Stimulated activated CD4-positive, alpha-beta T cell treated with anti-CD3 and anti-CD28 coated beads, Interleukin-4, amount 100 ng/mL, for 4 hours (primary cell): ENCODE measurements at regions not wholly inside any gene's neighbourhood (a gene's known extent, or its start where the extent isn't known, plus 50 kb on each side); places are given as distances from the start of the nearest gene placed in this dataset.

ENCODE experiments used
- DNase-seq, 2 experiments: peaks; one replicate each; pipeline ENCODE4 v3.0.0-alpha.2; 2020

DNA sequence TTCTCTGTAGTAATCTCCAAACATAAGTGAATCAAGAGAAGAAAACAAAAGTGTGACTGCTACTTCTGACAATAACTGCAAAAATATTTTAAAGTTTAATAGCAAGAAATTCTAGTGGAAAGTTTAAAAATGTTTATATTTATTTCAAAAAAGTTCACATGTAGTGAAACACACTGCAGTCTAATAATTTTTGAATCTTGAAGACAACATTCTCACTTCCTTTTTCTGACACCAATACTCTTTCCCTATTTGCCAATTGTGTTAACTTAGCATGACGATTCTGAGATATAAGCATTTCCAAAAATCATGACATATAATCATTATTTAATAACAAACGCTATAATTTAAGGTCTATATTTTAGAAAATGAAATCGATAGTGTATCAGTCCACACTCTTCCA, 429.1 kb upstream of the PKDCC start:
- no peak for DNase-seq

DNA sequence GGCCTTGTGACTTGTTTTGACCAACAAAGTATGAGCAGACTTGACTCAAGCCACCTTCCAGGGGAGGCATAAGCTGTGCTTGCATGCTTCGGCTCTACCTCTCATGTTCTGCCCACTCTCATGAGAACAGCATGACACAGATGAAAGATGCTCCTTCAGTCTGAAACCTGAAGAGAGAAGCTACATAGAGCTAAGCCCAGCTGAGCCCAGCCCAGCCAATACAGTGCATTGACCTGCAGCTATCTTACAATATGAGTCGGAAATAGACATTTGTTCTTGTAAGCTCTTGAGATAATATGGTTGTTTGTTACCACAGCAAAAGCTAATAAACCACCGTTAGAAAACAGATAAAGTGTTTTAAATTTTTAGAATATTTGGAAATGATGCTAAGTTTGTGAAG, 426.7 kb upstream of the PKDCC start:
- DNase-seq: no peak

DNA sequence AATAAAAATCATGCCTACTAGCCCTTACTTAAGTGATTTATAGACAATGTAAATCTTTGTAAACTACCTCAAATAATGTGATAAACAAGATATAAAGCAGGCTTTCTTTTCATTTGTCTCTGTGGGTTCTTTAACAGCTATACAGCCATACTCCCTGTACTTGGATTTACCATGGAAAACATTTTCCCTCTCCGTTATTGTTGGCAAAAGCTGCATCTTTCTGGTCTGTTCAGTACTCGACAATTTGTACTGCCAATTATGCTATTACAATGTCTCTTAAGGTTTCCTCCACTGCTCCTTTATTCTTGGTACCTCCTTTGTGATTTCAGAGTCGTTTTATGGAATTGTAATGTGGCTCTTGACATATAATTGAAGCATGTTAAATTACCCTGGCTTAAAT, 426.3 kb upstream of the PKDCC start:
- no peak for DNase-seq

DNA sequence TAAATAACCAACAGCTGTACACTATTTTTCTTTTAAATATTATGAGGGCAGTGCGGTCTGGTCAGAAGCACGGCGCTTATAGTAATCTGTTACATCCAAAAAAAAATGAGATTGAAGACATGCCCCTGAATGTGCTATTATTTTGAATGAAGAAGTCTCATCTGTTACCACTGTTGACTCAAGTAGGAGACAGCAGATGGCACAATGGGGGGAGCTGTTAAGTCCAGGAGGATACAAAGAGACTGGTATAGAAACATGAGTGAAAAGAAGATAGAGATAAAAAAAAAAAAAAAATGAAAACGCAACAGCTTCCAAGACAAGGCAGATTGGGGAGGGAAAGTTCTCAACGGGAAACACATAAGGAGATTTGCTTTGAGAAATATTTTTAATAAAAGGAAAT, 425.5 kb upstream of the PKDCC start:
- DNase-seq: no peak

DNA sequence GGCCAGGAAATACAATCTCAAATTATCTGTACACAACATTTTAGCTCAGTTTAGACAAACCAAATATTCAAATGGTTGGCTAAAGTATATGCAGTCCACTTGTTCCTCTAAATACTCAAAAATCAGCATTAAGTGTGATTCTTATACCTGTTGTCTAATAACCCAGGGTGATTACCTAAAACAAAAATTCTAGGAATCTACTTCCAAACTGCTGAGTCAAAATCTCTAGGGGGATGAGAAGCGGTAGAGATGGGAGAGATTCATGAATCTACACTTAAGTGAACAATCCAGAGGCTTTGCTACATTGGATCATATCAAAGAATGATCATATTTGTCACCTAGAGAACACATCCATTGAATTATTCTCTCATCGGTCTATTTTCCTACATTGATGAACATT, 420.9 kb upstream of the PKDCC start:
- no peak for DNase-seq

DNA sequence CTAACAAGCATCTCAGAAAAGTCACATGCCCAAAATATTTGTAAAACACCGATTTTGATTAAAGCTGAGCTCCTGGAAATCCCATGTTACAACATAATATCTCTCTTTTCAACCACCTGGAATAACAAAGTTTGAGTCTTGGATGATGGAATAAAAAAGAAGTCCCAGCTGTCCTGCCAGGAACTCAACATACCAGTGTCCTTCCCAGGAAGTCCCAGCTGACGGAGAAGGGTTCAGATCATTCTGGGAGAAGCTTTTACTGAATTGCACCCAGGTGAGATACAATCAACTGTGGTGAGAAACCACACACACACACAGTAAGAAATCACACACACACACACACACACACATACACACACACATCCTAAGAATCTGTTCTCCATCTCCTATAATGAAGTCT, 413.1 kb upstream of the PKDCC start:
- no peak for DNase-seq

DNA sequence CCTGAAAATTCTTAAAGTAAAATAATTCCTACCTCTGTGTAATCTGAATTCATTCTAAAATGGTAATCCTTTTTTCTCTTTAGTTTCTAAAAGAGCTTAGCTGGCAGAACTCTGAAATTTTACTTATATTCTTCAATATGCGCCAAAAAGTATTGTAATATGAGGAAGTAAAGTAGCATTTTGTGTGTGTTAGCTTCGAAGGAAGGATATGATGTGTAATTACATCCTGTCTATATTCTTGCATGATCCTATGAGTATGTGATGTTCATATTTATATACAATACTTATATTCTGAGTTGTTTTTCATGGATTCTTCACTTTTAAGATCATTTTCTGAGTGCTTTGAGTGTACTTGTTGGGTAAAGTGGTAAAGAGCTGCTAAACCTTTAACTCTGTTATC, 402.9 kb upstream of the PKDCC start:
- no peak for DNase-seq

DNA sequence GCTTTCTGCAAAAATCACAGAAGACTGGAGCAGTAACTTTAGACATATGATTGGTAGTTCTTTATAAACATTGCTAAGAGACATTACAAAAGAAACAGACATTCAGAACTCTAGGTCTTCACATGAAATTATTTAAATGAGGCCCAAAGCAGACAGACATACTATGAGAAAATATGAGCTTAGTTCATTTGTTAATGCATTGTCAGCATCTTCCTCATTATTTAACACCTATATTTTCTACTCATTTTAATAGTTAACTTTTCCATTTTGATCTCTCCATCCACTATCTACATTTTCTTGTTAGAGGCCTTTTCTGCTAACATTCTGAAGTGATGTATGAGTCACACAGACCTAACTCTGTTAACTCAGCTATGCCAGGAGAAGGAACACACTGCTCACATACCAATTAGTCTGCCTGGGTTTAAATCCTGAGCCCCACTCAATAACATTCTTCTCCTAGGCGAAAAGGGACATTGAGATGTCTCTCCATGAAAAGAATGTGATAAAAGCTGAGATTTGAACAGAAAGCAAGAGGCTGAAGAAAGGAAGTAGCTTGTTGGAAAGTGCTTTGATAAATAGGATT, 400.3 kb upstream of the PKDCC start:
- no peak for DNase-seq

DNA sequence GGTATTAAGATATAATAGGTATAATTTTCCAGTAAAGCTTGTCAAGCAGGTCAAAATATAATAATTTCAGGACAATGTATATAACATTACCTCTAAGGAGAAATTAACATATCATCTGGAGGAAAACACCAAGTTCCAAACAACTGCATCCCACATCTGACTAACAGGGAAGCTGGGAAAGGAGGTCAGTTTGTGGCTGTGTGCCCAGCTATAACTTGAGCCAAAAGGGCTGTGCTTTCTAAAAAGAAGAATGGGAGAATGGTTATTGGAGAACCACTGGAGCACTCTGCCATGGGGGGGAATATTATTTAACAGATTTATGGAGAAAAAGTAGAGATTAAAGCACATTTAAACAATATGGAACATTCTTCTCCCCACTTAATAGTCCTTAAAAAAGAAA, 390.6 kb upstream of the PKDCC start:
- no peak for DNase-seq

DNA sequence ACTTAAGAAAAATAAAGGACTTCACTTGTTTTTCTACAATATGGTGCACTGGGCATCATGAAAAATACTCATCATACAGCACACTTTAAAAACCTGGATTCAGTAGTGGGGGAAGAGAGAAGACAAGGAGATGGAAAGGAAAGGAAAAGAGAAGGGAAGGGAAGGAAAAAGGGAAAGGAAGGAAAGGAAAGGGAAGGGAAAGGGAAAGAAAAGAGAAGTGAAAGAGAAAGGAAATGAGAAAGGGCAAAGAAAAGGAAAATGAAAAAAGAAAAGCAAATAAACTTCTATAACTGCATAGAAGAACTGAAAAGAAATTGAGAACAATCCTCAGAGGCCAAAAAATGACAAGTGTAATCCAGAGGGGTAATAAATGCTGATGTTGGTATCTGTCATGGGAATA, 388.1 kb upstream of the PKDCC start:
- DNase-seq: no peak

DNA sequence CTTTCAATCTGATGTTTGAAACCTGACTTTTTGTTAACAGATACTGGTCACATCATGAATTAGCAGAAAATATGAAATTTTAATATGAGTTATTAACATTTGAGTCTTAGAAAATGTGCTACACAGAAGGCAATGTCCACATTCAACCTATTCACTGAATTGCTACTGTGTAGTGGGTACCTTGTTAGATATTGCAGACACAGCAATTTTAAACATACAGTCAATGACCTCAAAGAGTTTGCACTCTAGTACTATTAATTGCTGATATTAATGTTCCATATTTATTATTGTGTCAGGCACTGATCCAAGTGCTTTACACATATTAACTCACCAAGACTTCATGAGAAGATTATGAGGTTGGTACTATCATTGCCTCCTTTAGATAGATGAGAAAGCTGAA, 385.4 kb upstream of the PKDCC start:
- no peak for DNase-seq

DNA sequence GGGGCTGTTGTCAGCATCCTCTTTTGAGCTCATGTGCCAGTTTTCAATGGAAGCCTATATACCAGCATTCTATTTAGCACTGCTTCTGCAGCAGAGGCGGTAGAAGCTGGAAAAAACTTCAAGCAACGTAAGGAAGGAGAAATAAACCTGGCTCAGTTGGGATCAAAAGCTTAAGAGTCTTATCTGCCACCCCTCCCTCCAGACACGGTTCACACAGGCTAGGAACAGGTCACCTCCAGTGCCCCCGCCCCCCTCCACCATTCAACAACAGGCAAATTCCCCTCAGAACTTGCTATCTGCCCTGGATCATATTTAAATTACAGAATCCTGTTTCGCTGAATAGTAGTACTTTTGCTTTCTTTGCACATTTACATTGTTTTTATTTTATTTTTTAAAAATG, 384.8 kb upstream of the PKDCC start:
- no peak for DNase-seq

DNA sequence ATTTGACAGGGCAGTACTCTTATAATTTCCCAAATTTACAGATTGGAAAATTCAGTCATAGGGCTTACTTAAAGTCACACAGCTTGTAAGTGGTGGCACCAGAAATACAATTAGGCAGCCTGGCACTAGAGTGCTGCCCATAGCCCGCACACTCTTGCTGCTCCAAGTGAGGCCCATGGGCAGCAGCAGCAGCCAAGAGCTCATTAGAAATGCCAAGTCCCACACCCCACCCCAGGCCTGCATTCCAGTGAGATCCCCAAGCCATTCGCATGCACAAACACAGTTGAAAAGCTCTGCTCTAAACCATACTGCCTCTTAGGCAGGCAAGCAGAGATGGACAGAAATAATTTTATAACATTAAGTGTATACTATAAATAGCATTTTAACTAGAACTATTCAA, 379.3 kb upstream of the PKDCC start:
- no peak for DNase-seq

DNA sequence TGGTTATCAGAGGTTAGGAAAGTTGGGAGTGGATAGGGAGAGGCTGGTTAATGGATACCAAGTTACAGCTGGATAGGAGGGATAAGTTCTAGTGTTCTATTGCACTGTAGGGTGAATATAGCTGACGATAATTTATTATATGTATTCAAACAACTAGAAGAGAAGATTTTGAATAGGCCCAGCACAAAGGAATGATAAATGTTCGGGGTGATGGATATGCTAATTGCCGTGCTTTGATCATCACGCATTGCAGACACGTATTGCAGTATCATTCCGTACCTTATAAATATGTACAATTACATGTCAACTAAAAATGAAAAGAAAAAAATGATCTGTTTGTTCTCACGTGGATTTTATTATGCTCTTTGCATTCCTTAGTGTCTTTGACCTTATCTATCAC, 369.2 kb upstream of the PKDCC start:
- DNase-seq: no peak

DNA sequence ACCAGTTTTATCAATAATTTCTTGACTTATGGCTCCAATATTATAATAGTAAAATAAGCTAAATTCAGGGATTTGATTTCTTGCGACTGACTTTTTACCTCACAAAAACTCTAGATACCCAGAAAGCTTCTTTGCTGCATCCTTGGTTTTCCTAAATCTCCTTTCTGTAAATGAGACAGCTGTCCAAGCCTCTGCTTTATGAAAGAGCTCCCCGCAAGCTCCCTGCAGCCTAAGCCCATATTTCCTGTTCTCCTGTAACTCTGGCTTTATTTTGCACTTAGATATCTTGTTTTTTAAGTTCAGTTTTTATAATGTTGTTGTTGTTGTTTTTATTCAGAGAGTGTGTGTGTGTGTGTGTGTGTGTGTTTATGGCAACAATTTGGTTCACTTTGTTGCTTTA, 361.7 kb upstream of the PKDCC start:
- DNase-seq: no peak

DNA sequence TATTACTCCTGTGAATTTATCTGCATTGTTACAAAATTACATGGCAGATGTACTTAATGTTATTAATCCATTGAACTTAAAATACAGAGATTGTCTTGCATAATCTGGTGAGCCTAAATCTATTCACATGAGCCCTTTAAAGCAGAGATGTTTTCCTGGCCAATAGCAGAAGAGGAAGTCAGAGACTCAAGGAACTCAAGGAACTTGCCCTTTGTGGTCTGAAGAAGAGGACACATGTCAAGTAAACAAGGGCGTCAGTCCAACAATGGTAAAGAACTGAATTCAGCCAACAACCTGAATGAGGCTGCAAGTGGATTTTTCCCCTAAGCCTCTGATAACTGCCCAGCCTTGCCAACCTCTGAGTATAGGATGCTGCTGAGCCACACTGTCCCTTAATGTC, 356.3 kb upstream of the PKDCC start:
- DNase-seq: no peak

DNA sequence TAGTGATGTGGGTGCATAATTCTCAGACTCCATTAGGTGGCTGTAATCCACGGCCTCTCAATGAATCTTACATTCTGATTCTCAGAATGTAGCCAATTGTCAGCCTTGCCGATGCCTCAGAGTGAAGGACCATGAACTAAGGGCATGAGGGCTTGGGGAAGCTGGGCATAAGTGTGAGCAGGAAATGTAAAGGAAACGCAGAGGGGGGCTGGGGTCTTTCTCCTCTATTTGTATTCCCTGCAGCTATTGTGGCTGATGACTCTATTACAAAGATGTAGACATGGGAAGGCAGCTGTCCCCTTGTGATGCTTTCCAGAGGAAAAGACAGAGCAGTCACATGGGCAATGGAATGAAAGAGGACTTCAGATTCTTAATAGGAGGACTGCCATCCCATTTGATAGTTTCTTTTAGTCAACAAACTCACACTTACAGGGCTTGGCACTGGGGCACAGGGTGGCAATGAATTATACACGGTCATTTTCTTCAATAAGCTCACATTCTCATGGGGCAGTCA, 353.2 kb upstream of the PKDCC start:
- no peak for DNase-seq

DNA sequence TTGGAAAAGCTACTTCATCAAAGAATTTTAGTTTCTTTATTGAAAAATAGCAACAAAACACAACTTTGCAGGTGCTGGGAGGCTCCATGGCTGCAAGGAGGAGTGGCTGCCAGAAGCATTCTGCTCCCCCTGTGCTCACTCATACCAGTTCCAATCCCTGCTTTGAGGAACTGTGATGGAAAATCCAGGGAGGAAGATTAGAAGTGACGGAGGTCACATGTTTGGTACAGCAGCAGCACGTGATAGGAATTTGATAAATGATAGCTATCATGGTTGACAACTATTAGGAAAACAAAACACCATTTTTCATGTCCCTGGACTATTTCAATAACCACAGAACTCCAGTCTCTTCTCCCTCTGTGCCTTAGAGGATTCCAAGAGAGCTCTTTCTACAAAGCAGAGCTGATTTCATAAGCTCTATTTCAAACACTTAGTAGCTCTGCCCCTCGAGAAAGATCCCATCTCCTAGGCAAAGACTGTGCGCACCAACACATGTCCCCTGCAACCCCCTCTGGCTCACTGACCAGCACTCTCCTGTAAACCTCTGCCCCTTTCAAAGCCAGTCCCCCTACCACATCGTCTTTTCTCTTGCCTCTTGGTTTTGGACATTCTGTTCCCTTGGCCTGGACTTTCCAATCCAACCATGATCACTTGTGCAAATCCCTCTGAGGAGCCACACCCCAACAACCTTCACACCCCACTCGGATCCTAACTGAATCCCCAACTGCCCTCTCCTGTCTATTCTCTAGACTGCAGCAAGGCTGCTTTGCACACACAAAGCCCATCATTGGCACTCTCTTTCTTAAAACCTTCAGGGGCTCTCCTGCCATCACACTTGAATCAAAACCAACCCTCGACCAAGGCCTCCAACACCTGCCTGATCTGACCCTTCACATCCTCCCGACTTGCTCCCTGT, 352.4 kb upstream of the PKDCC start:
- no peak for DNase-seq

DNA sequence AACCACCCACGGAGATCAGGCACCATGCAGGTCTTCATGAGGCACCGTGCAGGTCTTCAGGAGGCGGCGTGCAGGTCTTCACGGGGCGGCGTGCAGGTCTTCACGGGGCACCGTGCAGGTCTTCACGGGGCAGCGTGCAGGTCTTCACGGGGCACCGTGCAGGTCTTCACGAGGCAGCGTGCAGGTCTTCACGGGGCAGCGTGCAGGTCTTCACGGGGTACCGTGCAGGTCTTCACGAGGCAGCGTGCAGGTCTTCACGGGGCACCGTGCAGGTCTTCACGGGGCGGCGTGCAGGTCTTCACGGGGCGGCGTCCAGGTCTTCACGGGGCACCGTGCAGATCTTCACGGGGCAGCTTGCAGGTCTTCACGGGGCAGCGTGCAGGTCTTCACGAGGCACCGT, 350.4 kb upstream of the PKDCC start:
- DNase-seq: no peak

DNA sequence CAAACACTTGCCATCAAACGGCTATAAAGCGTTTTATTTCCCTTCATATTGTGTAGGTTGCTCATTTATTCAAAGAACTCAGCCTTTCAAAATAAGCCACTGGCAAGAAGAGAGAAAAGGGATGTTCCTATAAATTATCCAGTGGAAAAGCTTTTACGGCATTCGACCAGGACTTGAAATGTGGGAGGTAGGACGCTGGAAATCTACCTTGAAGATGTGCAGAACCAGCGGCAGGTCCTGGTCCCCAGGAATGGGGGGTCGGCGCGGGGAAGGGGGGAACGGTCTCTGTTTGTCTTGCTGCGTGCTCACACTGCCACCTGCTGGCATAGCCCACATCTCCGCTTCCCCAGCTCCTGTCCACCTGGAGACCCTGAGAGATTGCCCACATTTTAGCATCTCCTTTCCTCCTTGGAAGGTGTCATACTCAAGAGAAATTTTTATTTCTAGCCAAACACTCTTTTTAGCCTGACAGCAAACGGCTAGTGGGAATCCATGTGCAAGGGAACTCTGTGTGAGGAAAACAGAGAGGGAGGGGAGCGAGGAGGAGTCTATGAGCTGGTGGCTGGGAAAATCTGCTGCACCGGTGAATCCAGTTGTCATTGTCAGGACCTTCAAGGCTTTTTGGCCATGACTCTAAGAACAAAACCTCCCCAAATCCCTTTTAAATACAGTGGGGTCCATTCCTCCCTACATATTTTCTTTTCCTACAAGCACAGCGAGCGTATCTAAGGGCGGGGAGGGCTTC, 349.0 kb upstream of the PKDCC start:
- DNase-seq: peak in 1 of 2 experiments; percentile 8

DNA sequence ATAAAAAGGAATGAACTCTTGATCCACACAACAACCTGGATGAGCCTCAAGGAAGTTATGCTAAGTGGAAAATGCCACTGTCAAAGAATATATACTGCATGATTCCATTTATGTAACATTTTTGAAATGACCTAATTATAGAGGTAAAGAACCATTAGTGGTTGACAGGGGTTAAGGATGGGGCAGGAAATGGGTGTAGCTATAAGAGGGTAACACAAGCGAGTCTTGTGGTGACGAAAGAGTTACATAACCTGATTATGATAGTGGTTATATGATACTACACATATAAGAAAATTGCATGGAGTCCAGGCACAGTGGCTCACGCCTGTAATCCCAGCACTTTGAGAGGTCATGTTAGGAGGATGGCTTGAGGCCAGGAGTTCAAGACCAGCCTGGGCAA, 346.6 kb upstream of the PKDCC start:
- DNase-seq: no peak

DNA sequence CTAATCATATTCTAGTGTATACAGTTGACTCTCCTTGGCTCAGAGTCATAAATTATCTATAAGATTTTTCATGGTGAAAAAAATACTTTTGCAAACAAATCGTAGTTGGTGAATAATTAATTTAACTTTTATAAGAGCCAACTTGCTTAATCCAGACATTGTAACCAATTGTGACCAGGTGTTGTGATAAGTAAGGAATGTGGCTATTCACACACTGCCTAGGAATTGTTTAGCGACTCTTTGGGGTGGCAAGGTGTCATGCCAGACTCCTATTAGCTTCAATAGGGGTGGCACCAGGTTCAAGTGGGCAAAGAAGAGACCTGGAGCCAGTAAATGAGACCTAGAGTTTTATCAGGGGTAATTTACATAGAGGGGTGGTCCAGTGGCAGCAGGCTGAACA, 344.7 kb upstream of the PKDCC start:
- no peak for DNase-seq

DNA sequence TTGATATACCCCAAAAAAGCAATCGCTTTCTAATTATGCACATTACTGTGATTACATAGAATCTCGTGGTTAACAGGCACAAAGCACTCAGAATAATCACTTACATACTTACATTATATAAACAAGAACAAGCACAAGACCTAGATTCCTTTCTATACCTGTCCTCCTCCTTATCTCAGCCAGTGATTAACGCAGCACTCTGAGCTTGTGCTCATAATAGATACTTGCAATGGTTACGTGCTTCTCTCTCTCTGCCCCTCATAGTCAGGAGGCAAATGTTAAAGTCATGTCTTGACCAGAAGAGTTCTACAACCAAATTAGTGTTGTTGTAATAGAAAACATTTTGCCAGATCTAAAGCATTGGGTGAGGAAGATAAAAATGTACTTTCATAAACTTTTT, 342.2 kb upstream of the PKDCC start:
- DNase-seq: no peak

DNA sequence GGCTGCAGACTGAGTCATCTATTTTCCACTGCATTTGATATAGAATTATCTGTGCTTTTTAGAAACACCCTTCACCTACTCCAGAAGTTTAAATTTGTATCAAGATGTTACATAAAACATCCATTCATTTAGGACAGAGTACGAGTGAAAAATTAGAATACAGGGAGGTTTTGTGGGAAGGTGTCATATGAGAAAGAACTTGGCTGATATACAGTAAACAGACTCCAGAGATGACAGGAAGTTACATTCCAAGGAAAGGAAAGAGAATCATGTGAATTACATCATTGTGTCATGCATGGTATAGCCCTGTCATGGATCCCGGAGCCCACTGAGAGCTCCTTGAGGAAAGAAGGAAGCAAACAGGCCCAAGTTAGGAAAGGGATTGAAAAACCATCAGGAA, 341.5 kb upstream of the PKDCC start:
- DNase-seq: no peak
